RWPE2 (cell line): ENCODE measurements at regions not wholly inside any gene's neighbourhood (a gene's known extent, or its start where the extent isn't known, plus 50 kb on each side); places are given as distances from the start of the nearest gene placed in this dataset.

Experiments
- ATAC-seq: fragments of 200-7000 bp; cut with Tn5 transposase; 3 replicates; pipeline ENCODE4 v1.9.1; 2021; ENCODE audit warnings: low read depth
- DNase-seq: peaks from one replicate; pipeline ENCODE4 v3.0.0-alpha.2; 2020; ENCODE audit warnings: low spot score
- H3K27ac ChIP-seq: fragments of 450-650 bp; 2 replicates; pipeline ENCODE4 v1.5.1; 2017; ENCODE audit warnings: mild to moderate bottlenecking; ENCODE audit not compliant: poor library complexity, severe bottlenecking
- H3K27me3 ChIP-seq: fragments of 250-450 bp; sonication (Bioruptor Pico); 2 replicates; pipeline ENCODE4 v1.5.1; 2021; ENCODE audit warnings: mild to moderate bottlenecking, moderate library complexity; ENCODE audit not compliant: insufficient read depth, poor library complexity, severe bottlenecking
- H3K36me3 ChIP-seq: fragments of 250-450 bp; sonication (Bioruptor Pico); 2 replicates; pipeline ENCODE4 v1.5.1; 2020; ENCODE audit warnings: low read depth, mild to moderate bottlenecking, moderate library complexity
- H3K4me1 ChIP-seq: fragments of 250-450 bp; sonication (Bioruptor Pico); 2 replicates; pipeline ENCODE4 v1.5.1; 2021; ENCODE audit warnings: mild to moderate bottlenecking, moderate library complexity; ENCODE audit not compliant: insufficient read depth, poor library complexity, severe bottlenecking
- H3K4me3 ChIP-seq: fragments of 250-450 bp; sonication (Bioruptor Pico); 2 replicates; pipeline ENCODE4 v1.5.1; 2021; ENCODE audit warnings: mild to moderate bottlenecking, moderate library complexity; ENCODE audit not compliant: severe bottlenecking
- H3K9me3 ChIP-seq: fragments of 250-450 bp; sonication (Bioruptor Pico); 2 replicates; pipeline ENCODE4 v1.5.1; 2021; ENCODE audit warnings: mild to moderate bottlenecking, moderate library complexity; ENCODE audit not compliant: severe bottlenecking
- TF ChIP-seq, protein P1 (sequence below): fragments of 450-650 bp; IDR thresholded peaks from one replicate; pipeline ENCODE4 v1.5.1; 2017; ENCODE audit warnings: mild to moderate bottlenecking, moderate library complexity; ENCODE audit not compliant: poor library complexity, severe bottlenecking

GRCh38 chr20:12679447-12679846, 329.3 kb upstream of the SPTLC3 start:
- Histone ChIP-seq H3K27me3 (no peaks in the 10 kb centered on the region), H3K27ac (no peak overlapping the region), H3K9me3 (no peaks in the 10 kb centered on the region), H3K4me3 (no peak overlapping the region), H3K36me3 (no peaks in the 10 kb centered on the region), H3K4me1 (no peaks in the 10 kb centered on the region)
- TF ChIP-seq, protein P1, sequence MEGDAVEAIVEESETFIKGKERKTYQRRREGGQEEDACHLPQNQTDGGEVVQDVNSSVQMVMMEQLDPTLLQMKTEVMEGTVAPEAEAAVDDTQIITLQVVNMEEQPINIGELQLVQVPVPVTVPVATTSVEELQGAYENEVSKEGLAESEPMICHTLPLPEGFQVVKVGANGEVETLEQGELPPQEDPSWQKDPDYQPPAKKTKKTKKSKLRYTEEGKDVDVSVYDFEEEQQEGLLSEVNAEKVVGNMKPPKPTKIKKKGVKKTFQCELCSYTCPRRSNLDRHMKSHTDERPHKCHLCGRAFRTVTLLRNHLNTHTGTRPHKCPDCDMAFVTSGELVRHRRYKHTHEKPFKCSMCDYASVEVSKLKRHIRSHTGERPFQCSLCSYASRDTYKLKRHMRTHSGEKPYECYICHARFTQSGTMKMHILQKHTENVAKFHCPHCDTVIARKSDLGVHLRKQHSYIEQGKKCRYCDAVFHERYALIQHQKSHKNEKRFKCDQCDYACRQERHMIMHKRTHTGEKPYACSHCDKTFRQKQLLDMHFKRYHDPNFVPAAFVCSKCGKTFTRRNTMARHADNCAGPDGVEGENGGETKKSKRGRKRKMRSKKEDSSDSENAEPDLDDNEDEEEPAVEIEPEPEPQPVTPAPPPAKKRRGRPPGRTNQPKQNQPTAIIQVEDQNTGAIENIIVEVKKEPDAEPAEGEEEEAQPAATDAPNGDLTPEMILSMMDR: no peak
- DNase-seq: no peak
- no peak for ATAC-seq

DNA sequence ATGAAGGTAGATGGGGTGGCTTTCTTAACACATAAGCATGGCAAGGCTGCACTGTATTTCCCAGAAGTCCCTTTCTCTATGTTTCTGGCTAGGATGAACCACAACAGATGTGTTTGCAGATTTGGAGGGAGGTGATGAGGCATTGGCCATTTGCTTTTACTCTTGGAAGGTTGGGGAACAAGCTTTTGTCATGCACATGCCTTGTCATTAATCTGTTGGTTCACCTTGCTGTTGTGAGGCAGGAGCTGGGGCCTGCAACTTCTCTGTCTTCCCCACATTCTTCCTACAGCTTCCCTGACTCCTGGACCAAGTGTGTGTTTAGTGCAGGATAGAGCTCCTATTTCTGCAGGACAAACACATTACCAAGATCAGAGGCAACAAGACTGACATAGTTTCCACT, 326.2 kb upstream of the SPTLC3 start:
- DNase-seq (no peak), ATAC-seq (no peak)
- Histone ChIP-seq H3K36me3 (no peaks in the 10 kb centered on the region), H3K27me3 (no peaks in the 10 kb centered on the region), H3K27ac (no peak overlapping the region), H3K4me1 (no peaks in the 10 kb centered on the region), H3K9me3 (no peaks in the 10 kb centered on the region), H3K4me3 (no peak overlapping the region)
- TF ChIP-seq, protein P1: no peak

DNA sequence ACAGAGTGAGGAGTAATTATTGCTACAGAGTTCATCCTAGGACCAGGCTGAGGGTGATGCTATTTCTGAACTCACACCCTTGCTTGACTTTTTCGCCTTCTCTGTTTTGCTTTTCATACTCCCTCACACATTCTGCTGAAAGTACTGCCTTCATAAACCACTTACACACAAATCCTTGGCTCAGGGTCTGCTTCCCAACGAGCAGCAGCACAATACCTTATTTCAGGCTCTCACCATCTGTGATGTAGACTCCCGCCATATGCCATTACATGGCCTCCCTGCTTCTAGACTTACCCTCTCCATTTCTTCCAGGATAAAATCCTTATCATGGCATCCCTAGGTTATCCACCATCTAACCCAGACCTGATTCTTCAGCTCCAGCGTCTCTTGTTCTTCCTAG, 321.3 kb upstream of the SPTLC3 start:
- H3K36me3 ChIP-seq: no peaks in the 10 kb centered on the region
- H3K4me1 ChIP-seq: no peaks in the 10 kb centered on the region
- DNase-seq: no peak
- no peak overlapping the region for H3K27ac ChIP-seq
- TF ChIP-seq, protein P1: no peak
- no peak for ATAC-seq
- H3K27me3 ChIP-seq: no peaks in the 10 kb centered on the region
- H3K9me3 ChIP-seq: no peaks in the 10 kb centered on the region
- H3K4me3 ChIP-seq: no peak overlapping the region

- H3K4me3 ChIP-seq: no peak overlapping the region
- TF ChIP-seq, protein P1: no peak
- DNase-seq (no peak), ATAC-seq (no peak)
- no peaks in the 10 kb centered on the region for H3K9me3 ChIP-seq
- no peaks in the 10 kb centered on the region for H3K4me1 ChIP-seq
- H3K27ac ChIP-seq: no peak overlapping the region
- no peaks in the 10 kb centered on the region for H3K36me3 ChIP-seq
- H3K27me3 ChIP-seq: no peaks in the 10 kb centered on the region
Observed at GRCh38 chr20:12695937-12696336, 312.8 kb upstream of the SPTLC3 start.

DNA sequence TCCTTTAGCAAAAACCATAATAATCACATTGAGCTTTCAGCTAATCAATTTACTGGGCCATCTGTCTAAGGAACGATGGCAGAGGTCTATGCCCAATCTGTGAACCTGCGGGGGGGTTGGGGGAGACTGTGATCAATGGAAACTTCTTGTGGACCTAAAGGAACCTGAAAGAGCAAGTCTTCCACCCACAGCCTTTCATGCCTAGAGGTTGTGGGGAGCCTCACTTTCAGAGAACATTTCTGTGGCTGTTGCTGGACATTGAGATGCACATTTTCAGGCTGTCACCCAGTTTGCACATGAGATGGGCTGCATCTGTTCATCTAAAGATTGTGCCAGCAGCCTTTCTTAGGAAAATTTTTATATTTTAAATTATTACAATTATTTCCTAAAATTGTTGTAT, 310.0 kb upstream of the SPTLC3 start:
- H3K36me3 ChIP-seq: no peaks in the 10 kb centered on the region
- H3K9me3 ChIP-seq: no peaks in the 10 kb centered on the region
- TF ChIP-seq, protein P1: no peak
- H3K27ac ChIP-seq: no peak overlapping the region
- H3K4me3 ChIP-seq: no peak overlapping the region
- DNase-seq (no peak), ATAC-seq (no peak)
- H3K27me3 ChIP-seq: no peaks in the 10 kb centered on the region
- no peaks in the 10 kb centered on the region for H3K4me1 ChIP-seq
